ENCODE measurements at regions not wholly inside any gene's neighbourhood (a gene's known extent, or its start where the extent isn't known, plus 50 kb on each side); places are given as distances from the start of the nearest gene placed in this dataset.
"Not testable (repeated sequence)": the region's sequence is repeated elsewhere in the genome, so short reads cannot be mapped to it uniquely, and the experiment has no call there.

DNA sequence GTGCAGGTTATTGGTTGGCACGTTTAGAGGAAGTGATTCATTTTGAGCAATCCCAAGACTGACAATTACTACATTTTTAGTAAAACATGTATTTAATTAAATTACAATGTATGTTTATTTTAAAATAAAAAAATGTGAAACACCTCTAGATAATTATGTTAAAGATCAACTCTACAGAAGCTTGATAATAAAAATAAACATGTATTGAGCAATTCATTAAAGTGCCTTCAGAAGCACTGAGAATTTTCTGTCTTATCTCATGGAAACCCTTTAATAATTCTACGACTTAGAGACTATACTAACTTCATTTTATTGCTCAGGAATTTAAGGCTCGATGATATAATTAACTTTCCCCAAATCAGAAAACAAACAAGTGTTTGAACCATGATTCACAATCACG, 208.0 kb upstream of the BRINP3 start:
- Histone ChIP-seq H2BK12ac (ENCODE audit: low read length) (no peak overlapping the region), H3K4me2 (ENCODE audit: insufficient read depth, low read length, poor library complexity, severe bottlenecking) (no peak overlapping the region), H3K79me1 (ENCODE audit: low read depth, low read length) (no peaks in the 10 kb centered on the region), H3K18ac (ENCODE audit: low read length) (no peak overlapping the region), H3K4me1 (ENCODE audit: control insufficient read depth in 2 of 2, insufficient read depth in 1 of 2, low read depth in 1 of 2, low read length in 2 of 2) (no peaks in the 10 kb centered on the region), H3K27me3 (ENCODE audit: control insufficient read depth in 3 of 3, insufficient read depth in 3 of 3, low read depth in 1 of 3, low read length in 3 of 3) (no peaks in the 10 kb centered on the region), H3K9me3 (replicated peaks in 1 of 2; ENCODE audit: control insufficient read depth in 2 of 2, insufficient read depth in 1 of 2, low read depth in 1 of 2, low read length in 2 of 2) (no peaks in the 10 kb centered on the region), H2AK5ac (ENCODE audit: low read depth, low read length) (no peak overlapping the region), H3K9ac (ENCODE audit: low read depth, low read length, poor library complexity) (no peak overlapping the region), H3K27ac (replicated peaks; ENCODE audit: low read length) (no peak overlapping the region), H3K14ac (ENCODE audit: low read length) (no peak overlapping the region), H2BK120ac (ENCODE audit: low read depth, low read length) (no peak overlapping the region), H3K4ac (ENCODE audit: low read length) (no peak overlapping the region), H3K23ac (ENCODE audit: low read depth, low read length, poor library complexity) (no peak overlapping the region), H2AFZ (ENCODE audit: low read length) (no peak overlapping the region), H3K4me3 (ENCODE audit: low read length in 2 of 2) (no peak overlapping the region), H4K8ac (ENCODE audit: low read depth, low read length) (no peak overlapping the region), H4K91ac (ENCODE audit: low read depth, low read length, poor library complexity) (no peak overlapping the region), H2BK5ac (ENCODE audit: low read length) (no peak overlapping the region), H2BK15ac (ENCODE audit: low read length) (no peak overlapping the region), H3K36me3 (replicated peaks in 1 of 2; ENCODE audit: control insufficient read depth in 2 of 2, insufficient read depth in 2 of 2, low read length in 2 of 2) (no peaks in the 10 kb centered on the region)
- no CpG with 5 or more reads among the region's 4 CpGs for WGBS, 2 donors (ENCODE audit: extremely low coverage in 2 of 2, insufficient read length in 2 of 2, insufficient replicate concordance in 1 of 2)
- DNase-seq (ENCODE audit: low spot score) = no peak

GRCh38 chr1:190688096-190688495, 210.4 kb upstream of the BRINP3 start:
- no peak overlapping the region for H2AFZ ChIP-seq (ENCODE audit: low read length)
- H2BK5ac ChIP-seq (ENCODE audit: low read length) = no peak overlapping the region
- H2AK5ac ChIP-seq (ENCODE audit: low read depth, low read length) = no peak overlapping the region
- no peak overlapping the region for H2BK15ac ChIP-seq (ENCODE audit: low read length)
- no peaks in the 10 kb centered on the region for H3K27me3 ChIP-seq (ENCODE audit: control insufficient read depth in 3 of 3, insufficient read depth in 3 of 3, low read depth in 1 of 3, low read length in 3 of 3)
- no peak overlapping the region for H3K4me3 ChIP-seq (ENCODE audit: low read length in 2 of 2)
- no peak overlapping the region for H3K23ac ChIP-seq (ENCODE audit: low read depth, low read length, poor library complexity)
- no peaks in the 10 kb centered on the region for H3K4me1 ChIP-seq (ENCODE audit: control insufficient read depth in 2 of 2, insufficient read depth in 1 of 2, low read depth in 1 of 2, low read length in 2 of 2)
- no peak overlapping the region for H2BK120ac ChIP-seq (ENCODE audit: low read depth, low read length)
- H3K36me3 ChIP-seq (replicated peaks in 1 of 2; ENCODE audit: control insufficient read depth in 2 of 2, insufficient read depth in 2 of 2, low read length in 2 of 2) = no peaks in the 10 kb centered on the region
- WGBS, 2 donors (ENCODE audit: extremely low coverage in 2 of 2, insufficient read length in 2 of 2, insufficient replicate concordance in 1 of 2) = no CpG with 5 or more reads among the region's 1 CpG
- no peak overlapping the region for H3K14ac ChIP-seq (ENCODE audit: low read length)
- H3K9me3 ChIP-seq (replicated peaks in 1 of 2; ENCODE audit: control insufficient read depth in 2 of 2, insufficient read depth in 1 of 2, low read depth in 1 of 2, low read length in 2 of 2) = no peaks in the 10 kb centered on the region
- no peak overlapping the region for H4K91ac ChIP-seq (ENCODE audit: low read depth, low read length, poor library complexity)
- no peak for DNase-seq (ENCODE audit: low spot score)
- H4K8ac ChIP-seq (ENCODE audit: low read depth, low read length) = no peak overlapping the region
- no peak overlapping the region for H3K4me2 ChIP-seq (ENCODE audit: insufficient read depth, low read length, poor library complexity, severe bottlenecking)
- H3K9ac ChIP-seq (ENCODE audit: low read depth, low read length, poor library complexity) = no peak overlapping the region
- no peak overlapping the region for H3K18ac ChIP-seq (ENCODE audit: low read length)
- no peak overlapping the region for H3K27ac ChIP-seq (replicated peaks; ENCODE audit: low read length)
- no peak overlapping the region for H2BK12ac ChIP-seq (ENCODE audit: low read length)
- no peak overlapping the region for H3K4ac ChIP-seq (ENCODE audit: low read length)
- H3K79me1 ChIP-seq (ENCODE audit: low read depth, low read length) = no peaks in the 10 kb centered on the region

- not testable (repeated sequence) for H4K8ac ChIP-seq (ENCODE audit: low read depth, low read length); H3K79me1 ChIP-seq (ENCODE audit: low read depth, low read length); H3K4me2 ChIP-seq (ENCODE audit: insufficient read depth, low read length, poor library complexity, severe bottlenecking); H2BK15ac ChIP-seq (ENCODE audit: low read length); H2AFZ ChIP-seq (ENCODE audit: low read length); H3K36me3 ChIP-seq (replicated peaks in 1 of 2; ENCODE audit: control insufficient read depth in 2 of 2, insufficient read depth in 2 of 2, low read length in 2 of 2); H3K4ac ChIP-seq (ENCODE audit: low read length); H3K9me3 ChIP-seq (replicated peaks in 1 of 2; ENCODE audit: control insufficient read depth in 2 of 2, insufficient read depth in 1 of 2, low read depth in 1 of 2, low read length in 2 of 2); H3K4me1 ChIP-seq (ENCODE audit: control insufficient read depth in 2 of 2, insufficient read depth in 1 of 2, low read depth in 1 of 2, low read length in 2 of 2); H2BK12ac ChIP-seq (ENCODE audit: low read length); H4K91ac ChIP-seq (ENCODE audit: low read depth, low read length, poor library complexity); DNase-seq (ENCODE audit: low spot score); H3K18ac ChIP-seq (ENCODE audit: low read length); H3K27ac ChIP-seq (replicated peaks; ENCODE audit: low read length); H2BK120ac ChIP-seq (ENCODE audit: low read depth, low read length); H3K23ac ChIP-seq (ENCODE audit: low read depth, low read length, poor library complexity); H3K9ac ChIP-seq (ENCODE audit: low read depth, low read length, poor library complexity); H2BK5ac ChIP-seq (ENCODE audit: low read length); H2AK5ac ChIP-seq (ENCODE audit: low read depth, low read length); H3K27me3 ChIP-seq (ENCODE audit: control insufficient read depth in 3 of 3, insufficient read depth in 3 of 3, low read depth in 1 of 3, low read length in 3 of 3); H3K4me3 ChIP-seq (ENCODE audit: low read length in 2 of 2); H3K14ac ChIP-seq (ENCODE audit: low read length)
- no CpG with 5 or more reads among the region's 4 CpGs for WGBS, 2 donors (ENCODE audit: extremely low coverage in 2 of 2, insufficient read length in 2 of 2, insufficient replicate concordance in 1 of 2)
Measured at GRCh38 chr1:190698488-190698887, 220.8 kb upstream of the BRINP3 start.

GRCh38 chr1:190699165-190699564, 221.5 kb upstream of the BRINP3 start:
- H3K4me1 ChIP-seq (ENCODE audit: control insufficient read depth in 2 of 2, insufficient read depth in 1 of 2, low read depth in 1 of 2, low read length in 2 of 2) = peaks cover 0 to 4% of the 10 kb centered on the region in 2 donors
- WGBS, 2 donors (ENCODE audit: extremely low coverage in 2 of 2, insufficient read length in 2 of 2, insufficient replicate concordance in 1 of 2) = no CpG with 5 or more reads among the region's 3 CpGs
- H3K27ac ChIP-seq (replicated peaks; ENCODE audit: low read length) = no peak overlapping the region
- no peak overlapping the region for H2BK12ac ChIP-seq (ENCODE audit: low read length)
- no peaks in the 10 kb centered on the region for H3K27me3 ChIP-seq (ENCODE audit: control insufficient read depth in 3 of 3, insufficient read depth in 3 of 3, low read depth in 1 of 3, low read length in 3 of 3)
- no peak overlapping the region for H3K23ac ChIP-seq (ENCODE audit: low read depth, low read length, poor library complexity)
- H3K4me2 ChIP-seq (ENCODE audit: insufficient read depth, low read length, poor library complexity, severe bottlenecking) = no peak overlapping the region
- H3K9ac ChIP-seq (ENCODE audit: low read depth, low read length, poor library complexity) = no peak overlapping the region
- no peak overlapping the region for H2BK120ac ChIP-seq (ENCODE audit: low read depth, low read length)
- H4K8ac ChIP-seq (ENCODE audit: low read depth, low read length) = no peak overlapping the region
- H3K36me3 ChIP-seq (replicated peaks in 1 of 2; ENCODE audit: control insufficient read depth in 2 of 2, insufficient read depth in 2 of 2, low read length in 2 of 2) = no peaks in the 10 kb centered on the region
- H2AK5ac ChIP-seq (ENCODE audit: low read depth, low read length) = no peak overlapping the region
- DNase-seq (ENCODE audit: low spot score) = no peak
- no peak overlapping the region for H2AFZ ChIP-seq (ENCODE audit: low read length)
- no peak overlapping the region for H3K14ac ChIP-seq (ENCODE audit: low read length)
- no peaks in the 10 kb centered on the region for H3K79me1 ChIP-seq (ENCODE audit: low read depth, low read length)
- no peak overlapping the region for H2BK15ac ChIP-seq (ENCODE audit: low read length)
- H4K91ac ChIP-seq (ENCODE audit: low read depth, low read length, poor library complexity) = no peak overlapping the region
- H3K9me3 ChIP-seq (replicated peaks in 1 of 2; ENCODE audit: control insufficient read depth in 2 of 2, insufficient read depth in 1 of 2, low read depth in 1 of 2, low read length in 2 of 2) = no peaks in the 10 kb centered on the region
- H3K4ac ChIP-seq (ENCODE audit: low read length) = no peak overlapping the region
- H3K4me3 ChIP-seq (ENCODE audit: low read length in 2 of 2) = no peak overlapping the region
- no peak overlapping the region for H2BK5ac ChIP-seq (ENCODE audit: low read length)
- H3K18ac ChIP-seq (ENCODE audit: low read length) = no peak overlapping the region

Measured in neuronal stem cell (in vitro differentiated cells).